Ovary (tissue), 7 donors: ENCODE measurements at regions not wholly inside any gene's neighbourhood (a gene's known extent, or its start where the extent isn't known, plus 50 kb on each side); places are given as distances from the start of the nearest gene placed in this dataset.

Experiments used
- DNase-seq, 5 donors: peaks; one replicate each; pipeline ENCODE4 v3.0.0-alpha.2; 2019 to 2020
- H3K27ac ChIP-seq, 2 donors: fragments of 200-600 bp; one replicate each; pipeline versions ENCODE4 v1.5.1 to v1.8.0; 2019 to 2022
- H3K27me3 ChIP-seq: fragments of 200-600 bp; one replicate; pipeline ENCODE4 v1.8.0; 2022
- H3K36me3 ChIP-seq: fragments of 200-600 bp; sonication (generic); one replicate; pipeline ENCODE4 v1.5.1; 2019
- H3K4me1 ChIP-seq: one replicate; pipeline ENCODE4 v1.8.1; 2013; ENCODE audit warnings: mild to moderate bottlenecking, moderate library complexity; ENCODE audit not compliant: insufficient read depth
- H3K4me3 ChIP-seq: fragments of 200-600 bp; sonication (generic); one replicate; pipeline ENCODE4 v1.5.1; 2017
- H3K9me3 ChIP-seq, 2 donors: fragments of 200-600 bp in 1 of 2; sonication (generic) in 1 of 2; one replicate each; pipeline versions ENCODE4 v1.5.1 to v1.8.1; 2013 to 2019; ENCODE audit warnings: mild to moderate bottlenecking in 1 of 2, moderate library complexity in 1 of 2
- EP300 ChIP-seq: sonication (generic); formaldehyde crosslinking; IDR thresholded peaks from one replicate; pipeline ENCODE4 v1.6.1; 2017; ENCODE audit warnings: antibody characterized with exemption
- POLR2A ChIP-seq: fragments of 450-650 bp; IDR thresholded peaks from one replicate; pipeline ENCODE4 v1.6.1; 2017; ENCODE audit warnings: antibody characterized with exemption, mild to moderate bottlenecking, moderate library complexity
- WGBS, 3 donors: extraction: QIAGEN DNeasy Blood & Tissue Kit in 1 of 3; methylation state at CpG; one replicate each; pipeline versions ENCODE4 v1.1.5 to v1.1.7; 2013 to 2017; 5-methylcytosine and 5-hydroxymethylcytosine counted together
- intact Hi-C, 4 donors: fragments of 100-400 bp; cut with DNase I; formaldehyde crosslinking; loops; one replicate each; pipeline versions ENCODE4 v1.11.0 to v1.15.1; 2022 to 2023
- TF ChIP-seq, protein P1 (sequence below), 3 donors: fragments of 450-650 bp in 2 of 3; fragments of 200-600 bp in 1 of 3; IDR thresholded peaks; one replicate each; pipeline versions ENCODE4 v1.5.1 to v1.8.0; 2016 to 2022; ENCODE audit warnings: antibody characterized with exemption in 3 of 3, mild to moderate bottlenecking in 1 of 3
- donor health status: DM: no; HTN: no; CAD: no; lungs with moderate emphysema.
- donor health status: DM: no; HTN: no; CAD: no.
- donor health status: Bipolar disorder and iron deficiency.
- donor health status: DM: no; HTN: no; CAD: no.
- donor health status: DM: yes; HTN: yes; CAD: no.

DNA sequence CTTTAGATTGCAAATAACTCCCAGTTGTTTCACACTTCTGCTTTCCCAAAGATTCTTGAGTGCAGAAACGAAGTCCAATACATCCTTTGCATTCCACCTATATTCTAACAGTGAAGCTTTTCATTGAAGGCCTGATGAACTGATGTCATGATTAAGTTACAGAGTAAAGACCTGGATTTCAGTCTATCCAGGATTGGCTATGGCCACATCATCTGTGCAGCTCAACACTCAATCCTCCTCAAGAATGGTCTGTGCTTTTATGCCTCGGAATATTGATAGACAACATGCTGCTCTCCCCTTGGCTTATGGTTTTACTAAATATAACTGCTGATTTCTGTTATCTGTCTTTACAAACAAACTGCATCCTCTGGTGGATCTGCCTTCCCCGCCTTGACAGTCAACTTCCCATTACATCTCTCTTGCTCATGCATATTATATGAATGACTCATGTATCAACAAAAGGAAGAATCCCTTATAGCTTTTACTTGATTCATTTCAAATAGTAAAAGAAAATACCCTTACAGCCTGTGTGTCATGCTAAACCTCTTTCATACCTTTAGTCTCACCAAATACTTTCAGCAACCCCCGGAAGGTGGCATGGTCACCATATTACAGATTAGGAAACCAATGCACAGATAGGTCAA, 59.5 kb downstream of the SCN11A start:
- WGBS, 3 donors = 44 to 56% (median 52%) methylated on average over 4 of the region's 4 CpGs
- no peaks in the 10 kb centered on the region for H3K36me3 ChIP-seq
- TF ChIP-seq, protein P1, sequence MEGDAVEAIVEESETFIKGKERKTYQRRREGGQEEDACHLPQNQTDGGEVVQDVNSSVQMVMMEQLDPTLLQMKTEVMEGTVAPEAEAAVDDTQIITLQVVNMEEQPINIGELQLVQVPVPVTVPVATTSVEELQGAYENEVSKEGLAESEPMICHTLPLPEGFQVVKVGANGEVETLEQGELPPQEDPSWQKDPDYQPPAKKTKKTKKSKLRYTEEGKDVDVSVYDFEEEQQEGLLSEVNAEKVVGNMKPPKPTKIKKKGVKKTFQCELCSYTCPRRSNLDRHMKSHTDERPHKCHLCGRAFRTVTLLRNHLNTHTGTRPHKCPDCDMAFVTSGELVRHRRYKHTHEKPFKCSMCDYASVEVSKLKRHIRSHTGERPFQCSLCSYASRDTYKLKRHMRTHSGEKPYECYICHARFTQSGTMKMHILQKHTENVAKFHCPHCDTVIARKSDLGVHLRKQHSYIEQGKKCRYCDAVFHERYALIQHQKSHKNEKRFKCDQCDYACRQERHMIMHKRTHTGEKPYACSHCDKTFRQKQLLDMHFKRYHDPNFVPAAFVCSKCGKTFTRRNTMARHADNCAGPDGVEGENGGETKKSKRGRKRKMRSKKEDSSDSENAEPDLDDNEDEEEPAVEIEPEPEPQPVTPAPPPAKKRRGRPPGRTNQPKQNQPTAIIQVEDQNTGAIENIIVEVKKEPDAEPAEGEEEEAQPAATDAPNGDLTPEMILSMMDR (IDR thresholded peaks at IDR 0.05) = no peak
- TF ChIP-seq POLR2A (no peak), EP300 (no peak)
- no peak for DNase-seq
- no peaks in the 10 kb centered on the region for H3K4me1 ChIP-seq
- no peaks in the 10 kb centered on the region for H3K9me3 ChIP-seq
- intact Hi-C loops = loop anchor here in 1 of 4 donors (10.0 kb wide), 1 partner anchor 467 kb away; no protein-coding TSS in a partner anchor
- H3K27ac ChIP-seq = no peak overlapping the region
- H3K27me3 ChIP-seq = no peaks in the 10 kb centered on the region
- H3K4me3 ChIP-seq = no peak overlapping the region

DNA sequence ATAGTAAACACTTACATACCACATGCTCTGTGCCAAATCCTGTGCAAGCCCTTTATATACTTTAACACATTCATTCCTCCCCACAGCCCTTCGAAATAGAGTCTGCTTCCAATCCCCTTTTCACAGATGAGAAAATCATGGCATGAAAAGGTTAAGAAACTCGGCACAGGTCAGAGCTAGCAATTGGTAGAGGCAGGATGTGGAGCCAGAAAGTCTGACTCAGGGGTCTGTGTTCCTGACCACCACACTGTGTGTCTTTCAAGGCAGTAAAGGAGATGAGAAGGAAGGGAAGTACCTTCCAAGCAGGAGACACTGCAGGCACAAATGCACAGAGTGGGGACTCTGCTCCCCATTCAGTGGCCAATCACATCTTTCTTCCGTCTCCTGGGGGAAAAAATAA, 61.1 kb downstream of the SCN11A start:
- Histone ChIP-seq H3K27ac (no peak overlapping the region), H3K27me3 (no peaks in the 10 kb centered on the region), H3K9me3 (no peaks in the 10 kb centered on the region), H3K36me3 (no peaks in the 10 kb centered on the region), H3K4me1 (no peaks in the 10 kb centered on the region), H3K4me3 (no peak overlapping the region)
- intact Hi-C loops = loop anchor here in 1 of 4 donors (10.0 kb wide), 1 partner anchor 466 kb away; no protein-coding TSS in a partner anchor
- TF ChIP-seq, protein P1 (IDR thresholded peaks at IDR 0.05) = no peak
- TF ChIP-seq EP300 (no peak), POLR2A (no peak)
- no peak for DNase-seq
- 79 to 82% (median 82%) methylated on average over 3 of the region's 3 CpGs for WGBS, 3 donors

DNA sequence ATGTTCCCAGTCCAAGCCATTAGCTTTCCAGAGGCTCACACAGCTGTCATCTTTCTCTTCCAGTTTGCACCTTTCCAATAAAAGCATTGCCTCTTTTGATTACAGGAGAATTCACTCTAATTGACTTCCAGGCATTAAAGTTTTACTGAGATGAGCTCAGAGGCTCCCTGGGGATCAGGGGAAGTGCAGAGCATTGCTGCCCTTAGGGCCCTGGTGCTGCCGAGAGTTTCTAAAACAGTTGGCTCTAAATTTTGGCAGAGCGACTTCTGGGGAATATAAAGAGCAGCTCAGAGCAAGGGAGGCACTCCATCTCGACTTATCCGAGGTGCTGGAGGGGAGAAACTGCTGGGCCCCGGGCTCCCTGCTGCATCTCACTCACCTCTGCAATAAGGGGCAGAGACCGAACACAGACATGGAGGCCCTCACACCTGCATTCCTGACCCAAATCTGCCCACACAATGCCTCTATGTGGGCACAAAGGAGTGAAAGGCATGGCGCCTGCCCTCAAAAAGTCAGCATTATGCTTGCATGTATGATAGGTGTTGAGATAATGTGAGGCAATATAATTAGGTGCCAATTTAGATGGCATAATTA, 61.7 kb downstream of the SCN11A start:
- Histone ChIP-seq H3K36me3 (no peaks in the 10 kb centered on the region), H3K27ac (no peak overlapping the region), H3K4me1 (no peaks in the 10 kb centered on the region), H3K4me3 (no peak overlapping the region), H3K9me3 (no peaks in the 10 kb centered on the region), H3K27me3 (no peaks in the 10 kb centered on the region)
- intact Hi-C loops = loop anchor here in 1 of 4 donors (10.0 kb wide), 1 partner anchor 465 kb away; no protein-coding TSS in a partner anchor
- DNase-seq = no peak
- TF ChIP-seq POLR2A = no peak
- no peak for TF ChIP-seq EP300
- TF ChIP-seq, protein P1 (IDR thresholded peaks at IDR 0.05) = no peak
- 58 to 64% (median 59%) methylated on average over 7 of the region's 7 CpGs for WGBS, 3 donors

DNA sequence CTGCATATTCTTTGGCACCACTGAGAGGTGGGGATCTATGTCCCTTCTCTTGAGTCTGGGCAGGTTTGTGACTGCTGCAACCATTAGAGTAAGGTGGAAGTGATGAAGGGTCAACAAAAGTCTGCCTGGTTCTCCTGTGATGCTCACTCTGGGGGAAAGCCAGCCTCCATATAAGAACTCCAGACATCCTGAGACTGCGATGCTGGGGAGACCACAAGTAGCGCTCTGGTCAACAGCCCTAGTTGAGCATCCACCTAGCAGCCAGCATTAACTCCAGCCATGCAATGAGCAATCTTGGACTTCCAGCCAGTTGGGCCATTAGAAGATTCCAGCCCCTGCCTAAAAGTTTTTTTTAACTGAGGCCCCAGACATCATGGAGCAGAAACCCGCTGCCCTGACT, 62.8 kb downstream of the SCN11A start:
- Histone ChIP-seq H3K4me1 (no peaks in the 10 kb centered on the region), H3K27ac (no peak overlapping the region), H3K4me3 (no peak overlapping the region), H3K27me3 (no peaks in the 10 kb centered on the region), H3K36me3 (no peaks in the 10 kb centered on the region), H3K9me3 (no peaks in the 10 kb centered on the region)
- intact Hi-C loops = loop anchor here in 1 of 4 donors (1.0 kb wide), 1 partner anchor 11 kb away; no protein-coding TSS in a partner anchor
- WGBS, 3 donors = 90 to 95% (median 94%) methylated on average over 3 of the region's 3 CpGs
- no peak for TF ChIP-seq POLR2A
- no peak for TF ChIP-seq EP300
- TF ChIP-seq, protein P1 (IDR thresholded peaks at IDR 0.05) = no peak
- DNase-seq = no peak
